GM23338 (cell line): ENCODE measurements at regions not wholly inside any gene's neighbourhood (a gene's known extent, or its start where the extent isn't known, plus 50 kb on each side); places are given as distances from the start of the nearest gene placed in this dataset.

Experiments
- ATAC-seq: fragments of 200-7000 bp; cut with Tn5 transposase; 3 replicates; pipeline ENCODE4 v1.9.1; 2020
- DNase-seq: peaks from one replicate; pipeline ENCODE4 v3.0.0-alpha.2; 2015; ENCODE audit warnings: low spot score
- H2AFZ ChIP-seq: fragments of 200-600 bp; sonication (generic); 2 replicates; pipeline ENCODE4 v1.8.0; 2016; ENCODE audit warnings: antibody characterized with exemption, mild to moderate bottlenecking, moderate library complexity
- H3F3A ChIP-seq: fragments of 200-600 bp; sonication (generic); replicated peaks from 2 replicates; pipeline ENCODE4 v1.8.0; 2017; ENCODE audit warnings: antibody characterized with exemption, mixed run types, low read depth
- H3K27ac ChIP-seq: fragments of 200-600 bp; sonication (generic); 2 replicates; pipeline ENCODE4 v1.6.1; 2016; ENCODE audit warnings: low read depth
- H3K27me3 ChIP-seq: fragments of 200-600 bp; sonication (generic); 2 replicates; pipeline ENCODE4 v1.8.0; 2016; ENCODE audit warnings: mild to moderate bottlenecking, mixed run types, moderate library complexity; ENCODE audit not compliant: insufficient read depth
- H3K36me3 ChIP-seq: fragments of 200-600 bp; sonication (generic); 2 replicates; pipeline ENCODE4 v1.8.0; 2016; ENCODE audit warnings: mild to moderate bottlenecking; ENCODE audit not compliant: insufficient read depth
- H3K4me1 ChIP-seq: fragments of 200-600 bp; sonication (generic); 2 replicates; pipeline ENCODE4 v1.8.0; 2016; ENCODE audit warnings: mild to moderate bottlenecking, moderate library complexity; ENCODE audit not compliant: insufficient read depth
- H3K4me2 ChIP-seq: fragments of 200-600 bp; sonication (generic); 2 replicates; pipeline ENCODE4 v1.7.1; 2017; ENCODE audit warnings: mixed run types
- H3K4me3 ChIP-seq: fragments of 200-600 bp; sonication (generic); 2 replicates; pipeline ENCODE4 v1.6.1; 2016; ENCODE audit warnings: mixed run types
- H3K79me2 ChIP-seq: fragments of 200-600 bp; sonication (generic); replicated peaks from 2 replicates; pipeline ENCODE4 v1.8.0; 2017; ENCODE audit warnings: mild to moderate bottlenecking; ENCODE audit not compliant: insufficient read depth
- H3K9me2 ChIP-seq: fragments of 200-600 bp; sonication (generic); 2 replicates; pipeline ENCODE4 v1.8.0; 2017; ENCODE audit not compliant: insufficient read depth
- H4K20me1 ChIP-seq: fragments of 200-600 bp; sonication (generic); replicated peaks from 2 replicates; pipeline ENCODE4 v1.8.0; 2017; ENCODE audit warnings: mild to moderate bottlenecking; ENCODE audit not compliant: insufficient read depth
- H3K27ac Mint-ChIP-seq: 2 replicates; pipeline ENCODE4 v1.8.0; 2020; ENCODE audit warnings: inconsistent platforms, mild to moderate bottlenecking, moderate library complexity, mixed read lengths
- H3K27me3 Mint-ChIP-seq: 3 replicates; pipeline ENCODE4 v1.8.0; 2022; ENCODE audit warnings: low read depth, mild to moderate bottlenecking, moderate library complexity, mixed read lengths, inconsistent platforms; ENCODE audit not compliant: insufficient read depth, poor library complexity
- H3K36me3 Mint-ChIP-seq: 3 replicates; pipeline ENCODE4 v1.8.0; 2021; ENCODE audit warnings: low read depth, mild to moderate bottlenecking, inconsistent platforms, moderate library complexity, mixed read lengths
- H3K4me1 Mint-ChIP-seq: 3 replicates; pipeline ENCODE4 v1.8.0; 2020; ENCODE audit warnings: mild to moderate bottlenecking, inconsistent platforms, mixed read lengths
- H3K4me3 Mint-ChIP-seq: 3 replicates; pipeline ENCODE4 v1.8.0; 2021; ENCODE audit warnings: moderate library complexity, mild to moderate bottlenecking, inconsistent platforms, mixed read lengths
- H3K9me3 Mint-ChIP-seq: 3 replicates; pipeline ENCODE4 v1.8.0; 2020; ENCODE audit warnings: moderate library complexity, mild to moderate bottlenecking, inconsistent platforms, mixed read lengths
- CREB1 ChIP-seq: fragments of 250-450 bp; sonication (Bioruptor Pico); IDR thresholded peaks from 2 replicates; pipeline ENCODE4 v1.5.0; 2020; ENCODE audit warnings: low read depth, mild to moderate bottlenecking, moderate library complexity
- CTCF ChIP-seq, 2 experiments: fragments of 200-600 bp in 1 of 2; sonication (generic) in 1 of 2; conservative IDR thresholded peaks; 2 replicates each; pipeline versions ENCODE4 v1.5.1 to v1.6.1; 2016 to 2017; ENCODE audit warnings: antibody characterized with exemption in 2 of 2, low read depth in 2 of 2, mild to moderate bottlenecking in 2 of 2, moderate library complexity in 1 of 2
- ETS1 ChIP-seq: IDR thresholded peaks from 2 replicates; pipeline ENCODE4 v1.6.1; 2016; ENCODE audit warnings: antibody characterized with exemption
- EZH2 ChIP-seq: fragments of 200-600 bp; sonication (generic); IDR thresholded peaks from one replicate; pipeline ENCODE4 v1.8.0; 2017; ENCODE audit warnings: antibody characterized with exemption, mild to moderate bottlenecking, low read depth; ENCODE audit not compliant: unreplicated experiment
- EZH2phosphoT487 ChIP-seq: fragments of 200-600 bp; sonication (generic); IDR thresholded peaks from one replicate; pipeline ENCODE4 v1.8.1; 2018; ENCODE audit warnings: antibody characterized with exemption; ENCODE audit not compliant: unreplicated experiment
- JUNB ChIP-seq: IDR thresholded peaks from one replicate; pipeline ENCODE4 v1.6.1; 2016; ENCODE audit warnings: antibody characterized with exemption; ENCODE audit not compliant: unreplicated experiment
- NANOG ChIP-seq: IDR thresholded peaks from 2 replicates; pipeline ENCODE4 v1.6.1; 2016; ENCODE audit warnings: antibody characterized with exemption, borderline replicate concordance
- POLR2AphosphoS5 ChIP-seq: IDR thresholded peaks from 2 replicates; pipeline ENCODE4 v1.6.1; 2016; ENCODE audit warnings: antibody characterized with exemption, low read depth
- ZNF114 ChIP-seq: fragments of 250-450 bp; sonication (Bioruptor Pico); IDR thresholded peaks from 2 replicates; pipeline ENCODE4 v1.5.0; 2020; ENCODE audit warnings: mild to moderate bottlenecking, moderate library complexity
- ZNF331 ChIP-seq: fragments of 250-450 bp; sonication (Bioruptor Pico); IDR thresholded peaks from 2 replicates; pipeline ENCODE4 v1.5.0; 2020; ENCODE audit warnings: low read depth, mild to moderate bottlenecking, moderate library complexity
- ZNF462 ChIP-seq: fragments of 250-450 bp; sonication (Bioruptor Pico); IDR thresholded peaks from 2 replicates; pipeline ENCODE4 v1.5.0; 2020; ENCODE audit warnings: mild to moderate bottlenecking, moderate library complexity

GRCh38 chr2:186407611-186408010, 78.4 kb upstream of the ZC3H15 start (continued):
- no peak for TF ChIP-seq ZNF462
- TF ChIP-seq EZH2phosphoT487, result no peak
- TF ChIP-seq POLR2AphosphoS5, result no peak
- no peak for TF ChIP-seq ETS1
- TF ChIP-seq ZNF331 (CRISPR knock-in tag), result no peak
- no peak for TF ChIP-seq CREB1 (CRISPR knock-in tag)
- no peak for TF ChIP-seq CTCF (conservative IDR thresholded peaks at IDR 0.05; ENCODE audit: low read depth in 2 of 2)

GRCh38 chr2:186410802-186411201, 75.3 kb upstream of the ZC3H15 start:
- H3F3A ChIP-seq, result no peaks in the 10 kb centered on the region
- no peaks in the 10 kb centered on the region for H4K20me1 ChIP-seq
- H3K27me3 ChIP-seq, result no peaks in the 10 kb centered on the region
- DNase-seq, result no peak
- Mint-ChIP-seq H3K4me3 (no peak overlapping the region), H3K4me1 (no peaks in the 10 kb centered on the region), H3K27ac (no peak overlapping the region), H3K9me3 (peaks cover 11% of the 10 kb centered on the region), H3K36me3 (peaks cover 15% of the 10 kb centered on the region; the same call in 2 of the 3 replicates), H3K27me3 (no peaks in the 10 kb centered on the region)
- no peaks in the 10 kb centered on the region for H3K36me3 ChIP-seq
- H3K4me3 ChIP-seq, result no peak overlapping the region
- H3K27ac ChIP-seq, result no peak overlapping the region
- H2AFZ ChIP-seq, result no peak overlapping the region
- no peaks in the 10 kb centered on the region for H3K4me1 ChIP-seq
- no peaks in the 10 kb centered on the region; the same call in 1 of the 2 replicates for H3K9me2 ChIP-seq
- H3K4me2 ChIP-seq, result no peak overlapping the region
- no peak for ATAC-seq
- H3K79me2 ChIP-seq, result no peaks in the 10 kb centered on the region
- no peak for TF ChIP-seq JUNB
- no peak for TF ChIP-seq NANOG
- TF ChIP-seq ZNF114 (CRISPR knock-in tag), result no peak
- no peak for TF ChIP-seq ZNF331 (CRISPR knock-in tag)
- no peak for TF ChIP-seq POLR2AphosphoS5
- TF ChIP-seq EZH2phosphoT487, result no peak
- TF ChIP-seq CREB1 (CRISPR knock-in tag), result no peak
- no peak for TF ChIP-seq ETS1
- no peak for TF ChIP-seq EZH2
